Hepatocyte (in vitro differentiated cells): ENCODE measurements at regions not wholly inside any gene's neighbourhood (a gene's known extent, or its start where the extent isn't known, plus 50 kb on each side); places are given as distances from the start of the nearest gene placed in this dataset.

ENCODE experiments used
- EZH2 ChIP-seq: fragments of 200-600 bp; sonication (generic); IDR thresholded peaks from 2 replicates; pipeline ENCODE4 v1.6.1; 2016; ENCODE audit warnings: antibody characterized with exemption, mild to moderate bottlenecking, borderline replicate concordance
- EZH2phosphoT487 ChIP-seq: fragments of 200-600 bp; sonication (generic); IDR thresholded peaks from one replicate; pipeline ENCODE4 v1.6.1; 2018; ENCODE audit warnings: antibody characterized with exemption, mild to moderate bottlenecking, low read depth, moderate library complexity; ENCODE audit not compliant: unreplicated experiment, severe bottlenecking
- TF ChIP-seq, protein P1 (sequence below): fragments of 200-600 bp; sonication (generic); IDR thresholded peaks from 2 replicates; pipeline ENCODE4 v1.5.1; 2016; ENCODE audit warnings: antibody characterized with exemption, mild to moderate bottlenecking; ENCODE audit not compliant: poor library complexity

DNA sequence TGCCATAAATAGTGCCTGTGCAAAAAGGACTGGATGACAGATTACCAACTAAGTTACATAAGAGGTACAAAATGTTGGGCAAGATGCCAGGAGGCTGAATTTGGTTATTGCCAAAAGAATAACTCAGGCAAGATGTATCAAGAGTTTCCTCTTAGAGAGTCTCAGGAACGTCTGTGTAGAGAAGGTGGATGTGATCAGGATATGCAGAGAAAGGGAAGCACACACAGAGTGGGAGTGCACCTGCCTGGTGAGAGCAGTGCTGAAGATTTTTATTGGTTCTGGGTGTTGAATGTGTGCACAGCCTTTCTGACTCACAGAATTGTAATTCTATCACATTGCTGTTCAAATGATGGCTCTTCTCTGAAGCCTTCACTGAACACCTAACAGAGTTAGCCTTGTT, 156.8 kb upstream of the HS3ST1 start:
- no peak for TF ChIP-seq EZH2phosphoT487
- no peak for TF ChIP-seq EZH2
- TF ChIP-seq, protein P1, sequence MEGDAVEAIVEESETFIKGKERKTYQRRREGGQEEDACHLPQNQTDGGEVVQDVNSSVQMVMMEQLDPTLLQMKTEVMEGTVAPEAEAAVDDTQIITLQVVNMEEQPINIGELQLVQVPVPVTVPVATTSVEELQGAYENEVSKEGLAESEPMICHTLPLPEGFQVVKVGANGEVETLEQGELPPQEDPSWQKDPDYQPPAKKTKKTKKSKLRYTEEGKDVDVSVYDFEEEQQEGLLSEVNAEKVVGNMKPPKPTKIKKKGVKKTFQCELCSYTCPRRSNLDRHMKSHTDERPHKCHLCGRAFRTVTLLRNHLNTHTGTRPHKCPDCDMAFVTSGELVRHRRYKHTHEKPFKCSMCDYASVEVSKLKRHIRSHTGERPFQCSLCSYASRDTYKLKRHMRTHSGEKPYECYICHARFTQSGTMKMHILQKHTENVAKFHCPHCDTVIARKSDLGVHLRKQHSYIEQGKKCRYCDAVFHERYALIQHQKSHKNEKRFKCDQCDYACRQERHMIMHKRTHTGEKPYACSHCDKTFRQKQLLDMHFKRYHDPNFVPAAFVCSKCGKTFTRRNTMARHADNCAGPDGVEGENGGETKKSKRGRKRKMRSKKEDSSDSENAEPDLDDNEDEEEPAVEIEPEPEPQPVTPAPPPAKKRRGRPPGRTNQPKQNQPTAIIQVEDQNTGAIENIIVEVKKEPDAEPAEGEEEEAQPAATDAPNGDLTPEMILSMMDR, result no peak
